HG03520 (cell line): ENCODE measurements at regions not wholly inside any gene's neighbourhood (a gene's known extent, or its start where the extent isn't known, plus 50 kb on each side); places are given as distances from the start of the nearest gene placed in this dataset.

Experiments
- ATAC-seq: cut with Tn5 transposase; IDR thresholded peaks from one replicate; pipeline ENCODE4 v1.9.1; 2021; ENCODE audit warnings: mild to moderate bottlenecking, moderate library complexity; ENCODE audit not compliant: unreplicated experiment

DNA sequence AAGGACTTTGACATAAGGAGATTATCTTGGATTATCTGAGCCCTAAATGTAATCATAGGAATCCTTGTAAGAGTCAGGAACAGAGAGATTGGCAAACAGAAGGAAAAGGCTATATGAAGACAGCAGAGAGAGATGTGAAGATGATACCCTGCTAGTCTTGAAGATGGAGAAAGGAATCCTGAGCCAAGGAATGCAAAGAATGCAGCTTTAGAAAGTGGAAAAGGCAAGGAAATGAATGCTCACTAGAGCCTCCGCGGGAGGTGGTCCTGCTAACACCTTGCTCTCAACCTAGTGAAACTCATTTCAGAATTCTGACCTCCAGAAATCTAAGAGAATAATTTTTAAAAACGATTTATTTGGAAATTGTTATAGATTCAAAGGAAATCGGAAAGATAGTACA lies 117.1 kb downstream of the TBXT start:
- ATAC-seq: no peak

DNA sequence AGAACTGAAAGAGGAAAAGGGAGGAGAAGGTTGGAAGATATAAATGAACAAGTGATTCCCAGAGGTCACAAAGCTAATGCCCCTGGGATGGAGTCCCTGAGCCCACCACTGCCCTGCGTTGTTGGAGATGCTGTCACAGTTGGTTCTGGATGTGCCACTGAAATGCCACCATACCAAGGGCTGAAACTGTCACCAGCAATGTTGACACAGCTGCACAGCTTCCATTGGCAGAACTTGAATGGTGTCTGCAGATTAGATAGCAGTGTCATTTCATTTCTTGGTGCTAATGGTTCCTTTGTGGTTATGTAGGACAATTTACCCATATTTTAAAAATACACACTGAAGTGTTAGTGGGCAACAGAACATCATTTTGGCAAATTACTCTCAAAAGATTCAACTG lies 120.7 kb downstream of the TBXT start:
- ATAC-seq: no peak

GRCh38 chr6:166046226-166046625 lies 121.4 kb downstream of the TBXT start:
- ATAC-seq: no peak

- ATAC-seq: no peak
Observed at GRCh38 chr6:166045860-166046200, 121.8 kb downstream of the TBXT start.

- ATAC-seq: no peak
Observed at GRCh38 chr6:166045173-166045859, 122.3 kb downstream of the TBXT start.

GRCh38 chr6:166041277-166041676 lies 126.4 kb downstream of the TBXT start:
- ATAC-seq: no peak

GRCh38 chr6:166040292-166040691 lies 127.4 kb downstream of the TBXT start:
- no peak for ATAC-seq

DNA sequence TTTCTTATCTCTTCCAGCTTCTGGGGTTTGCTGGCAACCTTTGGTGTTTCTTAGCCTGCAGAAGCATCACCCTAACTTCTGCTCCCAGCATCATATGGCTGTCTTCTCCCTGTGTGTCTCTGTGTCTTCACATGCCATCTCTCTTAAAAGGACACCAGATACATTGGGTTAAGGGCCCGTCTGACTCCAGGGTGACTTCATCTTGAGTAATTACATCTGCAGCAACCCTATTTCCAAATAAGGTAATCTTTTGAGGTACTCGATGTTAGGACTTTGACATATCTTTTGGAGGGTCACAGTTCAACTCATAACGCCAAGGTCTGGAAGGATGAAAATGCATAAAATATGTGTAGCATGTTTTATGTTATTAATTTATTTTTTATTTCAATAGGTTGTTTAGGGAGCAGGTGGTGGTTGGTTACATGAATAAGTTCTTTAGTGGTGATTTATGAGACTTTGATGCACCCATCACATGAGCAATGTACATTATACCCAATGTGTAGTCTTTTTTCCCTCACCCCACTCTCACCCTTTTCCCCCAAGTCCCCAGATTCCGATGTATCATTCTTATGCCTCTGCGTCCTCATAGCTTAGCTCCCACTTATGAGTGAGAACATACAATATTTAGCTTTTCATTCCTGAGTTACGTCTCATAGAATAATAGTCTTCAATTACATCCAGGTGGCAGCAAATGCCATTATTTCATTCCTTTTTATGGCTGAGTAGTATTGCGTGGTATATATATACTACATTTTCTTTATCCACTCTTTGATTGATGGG lies 131.1 kb downstream of the TBXT start:
- ATAC-seq: no peak

- ATAC-seq: peak; percentile 49
Observed at GRCh38 chr6:166032366-166033200, 135.1 kb downstream of the TBXT start.

- ATAC-seq: no peak
Observed at GRCh38 chr6:166031275-166031674, 136.4 kb downstream of the TBXT start.

- ATAC-seq: no peak
Observed at GRCh38 chr6:166029506-166029905, 138.1 kb downstream of the TBXT start.

GRCh38 chr6:166027761-166028160 lies 139.9 kb downstream of the TBXT start:
- ATAC-seq: no peak

- ATAC-seq: no peak
Observed at GRCh38 chr6:166026586-166027126, 141.0 kb downstream of the TBXT start.

GRCh38 chr6:166025149-166025898 lies 142.3 kb downstream of the TBXT start:
- ATAC-seq: no peak

DNA sequence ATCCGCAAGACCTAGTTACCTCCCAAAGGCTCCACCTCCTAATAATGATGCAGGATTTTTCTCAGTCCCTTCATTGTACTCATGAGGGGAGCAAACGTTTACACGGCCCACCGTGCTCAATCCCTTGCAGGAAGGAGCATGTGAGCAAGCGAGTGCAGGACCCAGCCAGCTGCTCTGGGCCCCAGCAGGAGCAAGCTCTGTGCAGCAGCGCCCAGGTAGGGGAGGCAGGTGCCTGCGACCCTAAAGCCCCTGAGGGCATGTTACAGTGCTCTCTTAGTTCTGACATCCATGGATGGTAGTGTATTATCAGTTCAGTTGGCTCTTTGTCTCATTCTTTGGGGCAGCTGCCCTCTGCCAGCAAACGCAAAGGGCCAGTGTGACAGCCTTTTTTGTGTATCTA lies 143.4 kb downstream of the TBXT start:
- no peak for ATAC-seq

DNA sequence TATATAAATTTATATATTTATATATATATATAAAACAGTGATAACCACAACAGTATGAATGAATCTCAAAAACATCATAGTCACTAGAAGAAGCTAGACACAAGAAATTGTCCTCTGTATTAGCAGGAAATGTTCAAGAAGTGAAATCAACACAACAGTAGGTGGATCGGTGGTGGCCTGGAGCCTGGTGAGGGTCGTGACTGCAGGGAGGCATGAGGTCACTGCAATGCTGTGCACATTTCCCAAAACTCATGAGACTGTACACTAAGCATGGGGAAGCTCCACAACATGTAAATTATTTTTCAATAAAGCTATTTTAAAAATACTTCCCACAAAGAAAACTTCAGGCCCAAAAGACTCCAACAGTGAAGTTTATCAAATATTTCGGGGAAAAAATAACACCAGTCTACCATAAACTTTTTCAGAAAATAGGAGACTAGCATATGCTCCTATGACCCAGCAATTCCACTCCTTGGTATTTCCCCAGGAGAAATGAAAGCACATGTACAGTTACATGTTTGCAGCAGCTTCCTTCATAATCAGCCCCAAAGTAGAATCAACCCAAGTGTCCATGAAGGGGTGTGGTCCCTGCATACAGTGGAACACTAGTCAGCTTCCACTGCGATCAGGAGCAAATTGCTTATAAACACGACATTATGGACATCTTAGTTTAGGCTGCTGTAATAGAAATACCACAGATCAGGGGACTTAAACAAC lies 144.2 kb downstream of the TBXT start:
- ATAC-seq: no peak

DNA sequence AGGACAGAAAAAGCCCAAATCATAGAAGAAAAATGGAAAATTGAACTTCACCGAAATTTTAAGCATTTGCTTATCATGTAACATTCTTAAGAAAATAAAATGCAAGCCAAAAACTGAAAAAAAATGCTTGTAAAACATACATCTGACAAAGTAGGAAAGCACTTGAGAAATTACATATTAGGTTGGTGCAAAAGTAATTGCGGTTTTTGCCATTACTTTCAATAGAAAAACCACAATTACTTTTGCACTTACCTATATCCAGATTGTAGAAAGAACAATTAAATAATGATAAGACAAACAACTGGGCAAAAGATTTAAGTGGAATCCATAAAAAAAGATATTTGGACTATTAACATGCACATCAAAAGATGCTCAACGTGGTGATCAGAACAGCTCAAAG lies 146.2 kb downstream of the TBXT start:
- ATAC-seq: no peak

- no peak for ATAC-seq
Observed at GRCh38 chr6:166019214-166019613, 148.4 kb downstream of the TBXT start.

GRCh38 chr6:166017032-166017635 lies 150.5 kb downstream of the TBXT start:
- no peak for ATAC-seq

DNA sequence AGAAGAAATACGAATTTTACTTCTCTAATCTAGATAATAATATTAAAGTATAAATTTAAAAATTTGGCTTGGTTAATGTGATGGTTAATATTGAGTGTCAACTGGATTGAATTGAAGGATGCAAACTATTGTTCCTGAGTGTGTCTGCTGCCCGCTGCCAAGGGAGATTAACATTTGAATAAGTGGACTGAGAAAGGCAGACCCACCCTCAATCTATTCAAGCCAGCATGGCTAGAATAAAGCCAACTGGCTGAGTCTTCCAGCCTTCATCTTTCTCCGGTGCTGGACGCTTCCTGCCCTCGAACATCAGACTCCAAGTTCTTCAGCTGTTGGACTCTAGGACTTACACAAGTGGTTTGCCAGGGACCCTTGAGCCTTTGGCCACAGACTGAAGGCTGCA lies 152.7 kb downstream of the TBXT start:
- ATAC-seq: no peak
